Activated T-cell treated with anti-CD3 and anti-CD28 coated beads, Interleukin-2, amount 50 U/mL, for 24 hours (primary cell): ENCODE measurements at regions not wholly inside any gene's neighbourhood (a gene's known extent, or its start where the extent isn't known, plus 50 kb on each side); places are given as distances from the start of the nearest gene placed in this dataset.

Experiments
- DNase-seq: peaks from one replicate; pipeline ENCODE4 v3.0.0-alpha.2; 2020
- H3K27ac Mint-ChIP-seq: 2 replicates; pipeline ENCODE4 v1.8.0; 2020; ENCODE audit warnings: mild to moderate bottlenecking, mixed read lengths
- H3K27me3 Mint-ChIP-seq: 2 replicates; pipeline ENCODE4 v1.8.0; 2020; ENCODE audit warnings: mixed read lengths
- H3K36me3 Mint-ChIP-seq: 2 replicates; pipeline ENCODE4 v1.8.0; 2020; ENCODE audit warnings: low read depth, mixed read lengths
- H3K4me1 Mint-ChIP-seq: 2 replicates; pipeline ENCODE4 v1.8.0; 2020; ENCODE audit warnings: low read depth, mixed read lengths
- H3K4me3 Mint-ChIP-seq: 2 replicates; pipeline ENCODE4 v1.8.0; 2020; ENCODE audit warnings: mild to moderate bottlenecking, moderate library complexity, mixed read lengths
- H3K9me3 Mint-ChIP-seq: 2 replicates; pipeline ENCODE4 v1.8.0; 2020; ENCODE audit warnings: mixed read lengths

GRCh38 chr16:16881814-16882213 is 502.9 kb downstream of the NPIPA7 start:
- H3K27ac Mint-ChIP-seq: no peak overlapping the region
- no peak for DNase-seq
- H3K27me3 Mint-ChIP-seq: peaks cover 6% of the 10 kb centered on the region
- H3K9me3 Mint-ChIP-seq: no peaks in the 10 kb centered on the region
- H3K4me1 Mint-ChIP-seq: peaks cover 1% of the 10 kb centered on the region
- no peak overlapping the region for H3K4me3 Mint-ChIP-seq
- H3K36me3 Mint-ChIP-seq: no peaks in the 10 kb centered on the region

- H3K9me3 Mint-ChIP-seq: no peaks in the 10 kb centered on the region
- H3K36me3 Mint-ChIP-seq: no peaks in the 10 kb centered on the region
- no peak overlapping the region for H3K27ac Mint-ChIP-seq
- H3K27me3 Mint-ChIP-seq: peaks cover 6% of the 10 kb centered on the region
- DNase-seq: no peak
- H3K4me3 Mint-ChIP-seq: no peak overlapping the region
- H3K4me1 Mint-ChIP-seq: peaks cover under 1% of the 10 kb centered on the region
Measured at GRCh38 chr16:16882766-16883165, 503.8 kb downstream of the NPIPA7 start.

- Mint-ChIP-seq H3K4me3 (no peak overlapping the region), H3K36me3 (no peaks in the 10 kb centered on the region), H3K4me1 (no peaks in the 10 kb centered on the region), H3K27me3 (peaks cover 3% of the 10 kb centered on the region), H3K9me3 (no peaks in the 10 kb centered on the region), H3K27ac (no peak overlapping the region)
- no peak for DNase-seq
Measured at GRCh38 chr16:16884451-16884850, 505.5 kb downstream of the NPIPA7 start.

GRCh38 chr16:16887193-16887592 is 508.3 kb downstream of the NPIPA7 start:
- H3K36me3 Mint-ChIP-seq: no peaks in the 10 kb centered on the region
- no peak overlapping the region for H3K4me3 Mint-ChIP-seq
- no peaks in the 10 kb centered on the region for H3K27me3 Mint-ChIP-seq

GRCh38 chr16:16890964-16891363 is 512.0 kb downstream of the NPIPA7 start:
- H3K9me3 Mint-ChIP-seq: no peaks in the 10 kb centered on the region
- no peaks in the 10 kb centered on the region for H3K4me1 Mint-ChIP-seq
- H3K27ac Mint-ChIP-seq: no peak overlapping the region
- DNase-seq: no peak
- H3K36me3 Mint-ChIP-seq: no peaks in the 10 kb centered on the region
- H3K4me3 Mint-ChIP-seq: no peak overlapping the region
- H3K27me3 Mint-ChIP-seq: no peaks in the 10 kb centered on the region

More at GRCh38 chr16:16887193-16887592, 508.3 kb downstream of the NPIPA7 start:
- H3K27ac Mint-ChIP-seq: no peak overlapping the region
- no peaks in the 10 kb centered on the region for H3K9me3 Mint-ChIP-seq
- H3K4me1 Mint-ChIP-seq: no peaks in the 10 kb centered on the region
- no peak for DNase-seq

- no peak for DNase-seq
- H3K27me3 Mint-ChIP-seq: peaks cover 6% of the 10 kb centered on the region
- no peak overlapping the region for H3K27ac Mint-ChIP-seq
- H3K9me3 Mint-ChIP-seq: peaks cover 16% of the 10 kb centered on the region
- H3K4me3 Mint-ChIP-seq: no peak overlapping the region
- H3K36me3 Mint-ChIP-seq: no peaks in the 10 kb centered on the region
- no peaks in the 10 kb centered on the region for H3K4me1 Mint-ChIP-seq
Measured at GRCh38 chr16:16904601-16905000, 525.7 kb downstream of the NPIPA7 start.

- no peak for DNase-seq
- Mint-ChIP-seq H3K9me3 (peaks cover 9% of the 10 kb centered on the region), H3K36me3 (no peaks in the 10 kb centered on the region), H3K27ac (no peak overlapping the region), H3K4me3 (no peak overlapping the region), H3K4me1 (no peaks in the 10 kb centered on the region), H3K27me3 (peaks cover 6% of the 10 kb centered on the region)
Measured at GRCh38 chr16:16905850-16906249, 526.9 kb downstream of the NPIPA7 start.

GRCh38 chr16:16907089-16907488 is 528.1 kb downstream of the NPIPA7 start:
- Mint-ChIP-seq H3K27me3 (peaks cover 13% of the 10 kb centered on the region), H3K4me3 (no peak overlapping the region), H3K4me1 (no peaks in the 10 kb centered on the region)

GRCh38 chr16:16908077-16908476 is 529.1 kb downstream of the NPIPA7 start:
- Mint-ChIP-seq H3K36me3 (no peaks in the 10 kb centered on the region), H3K4me3 (no peak overlapping the region), H3K27me3 (peaks cover 13% of the 10 kb centered on the region), H3K9me3 (peaks cover 10% of the 10 kb centered on the region), H3K27ac (no peak overlapping the region), H3K4me1 (no peaks in the 10 kb centered on the region)
- no peak for DNase-seq

More at GRCh38 chr16:16907089-16907488, 528.1 kb downstream of the NPIPA7 start:
- Mint-ChIP-seq H3K9me3 (peaks cover 11% of the 10 kb centered on the region), H3K27ac (no peak overlapping the region), H3K36me3 (no peaks in the 10 kb centered on the region)
- no peak for DNase-seq

- Mint-ChIP-seq H3K4me1 (no peaks in the 10 kb centered on the region), H3K9me3 (peaks cover 7% of the 10 kb centered on the region), H3K36me3 (no peaks in the 10 kb centered on the region), H3K4me3 (no peak overlapping the region), H3K27me3 (peaks cover 16% of the 10 kb centered on the region), H3K27ac (no peak overlapping the region)
- DNase-seq: no peak
Measured at GRCh38 chr16:16909126-16909525, 530.2 kb downstream of the NPIPA7 start.

- peaks cover 17% of the 10 kb centered on the region for H3K27me3 Mint-ChIP-seq
- no peak for DNase-seq
Measured at GRCh38 chr16:16910666-16911065, 531.7 kb downstream of the NPIPA7 start.

GRCh38 chr16:16915771-16916170 is 536.8 kb downstream of the NPIPA7 start:
- Mint-ChIP-seq H3K27ac (no peak overlapping the region), H3K9me3 (peaks cover 7% of the 10 kb centered on the region), H3K36me3 (no peaks in the 10 kb centered on the region), H3K4me1 (no peaks in the 10 kb centered on the region), H3K4me3 (no peak overlapping the region), H3K27me3 (peaks cover 33% of the 10 kb centered on the region)
- DNase-seq: no peak

More at GRCh38 chr16:16910666-16911065, 531.7 kb downstream of the NPIPA7 start:
- peaks cover 7% of the 10 kb centered on the region for H3K9me3 Mint-ChIP-seq
- H3K4me3 Mint-ChIP-seq: no peak overlapping the region
- no peaks in the 10 kb centered on the region for H3K36me3 Mint-ChIP-seq
- H3K27ac Mint-ChIP-seq: no peak overlapping the region
- no peaks in the 10 kb centered on the region for H3K4me1 Mint-ChIP-seq

GRCh38 chr16:16917191-16917785 is 538.3 kb downstream of the NPIPA7 start:
- Mint-ChIP-seq H3K27me3 (peaks cover 26% of the 10 kb centered on the region), H3K4me3 (no peak overlapping the region), H3K27ac (no peak overlapping the region)

GRCh38 chr16:16923479-16923878 is 544.5 kb downstream of the NPIPA7 start:
- H3K27ac Mint-ChIP-seq: no peak overlapping the region
- H3K9me3 Mint-ChIP-seq: no peaks in the 10 kb centered on the region
- peaks cover 5% of the 10 kb centered on the region for H3K27me3 Mint-ChIP-seq
- H3K36me3 Mint-ChIP-seq: no peaks in the 10 kb centered on the region
- H3K4me1 Mint-ChIP-seq: no peaks in the 10 kb centered on the region
- no peak for DNase-seq
- no peak overlapping the region for H3K4me3 Mint-ChIP-seq

More at GRCh38 chr16:16917191-16917785, 538.3 kb downstream of the NPIPA7 start:
- no peak for DNase-seq
- Mint-ChIP-seq H3K4me1 (no peaks in the 10 kb centered on the region), H3K36me3 (no peaks in the 10 kb centered on the region), H3K9me3 (no peaks in the 10 kb centered on the region)

GRCh38 chr16:16924613-16925012 is 545.7 kb downstream of the NPIPA7 start:
- Mint-ChIP-seq H3K4me3 (no peak overlapping the region), H3K36me3 (no peaks in the 10 kb centered on the region), H3K9me3 (no peaks in the 10 kb centered on the region), H3K27ac (no peak overlapping the region), H3K27me3 (no peaks in the 10 kb centered on the region), H3K4me1 (no peaks in the 10 kb centered on the region)
- no peak for DNase-seq

GRCh38 chr16:16925432-16925831 is 545.3 kb downstream of the XYLT1 start:
- DNase-seq: no peak
- Mint-ChIP-seq H3K4me1 (no peaks in the 10 kb centered on the region), H3K4me3 (no peak overlapping the region), H3K27ac (no peak overlapping the region), H3K9me3 (no peaks in the 10 kb centered on the region), H3K36me3 (no peaks in the 10 kb centered on the region), H3K27me3 (no peaks in the 10 kb centered on the region)
